ENCODE measurements at regions not wholly inside any gene's neighbourhood (a gene's known extent, or its start where the extent isn't known, plus 50 kb on each side); places are given as distances from the start of the nearest gene placed in this dataset.

- H3K4ac ChIP-seq (ENCODE audit: low read depth, low read length): no peak overlapping the region
- WGBS, 2 experiments (ENCODE audit: extremely low coverage in 2 of 2, insufficient read length in 1 of 2): no CpG with 5 or more reads among the region's 1 CpG
- in situ Hi-C loops (cut with MboI; ENCODE audit: low sequenced_read_pairs): no loop called here
- no peak overlapping the region for H2AK9ac ChIP-seq (replicated peaks; ENCODE audit: low read depth, low read length, poor library complexity)
- H4K5ac ChIP-seq (ENCODE audit: low read depth, low read length): no peak overlapping the region
- H2AFZ ChIP-seq (replicated peaks; ENCODE audit: low read length, poor library complexity): no peak overlapping the region
- H3K27me3 ChIP-seq (ENCODE audit: control insufficient read depth, insufficient read depth, low read length): no peaks in the 10 kb centered on the region
- no peaks in the 10 kb centered on the region for H3K79me1 ChIP-seq (ENCODE audit: low read depth in 1 of 2, low read length in 2 of 2)
- H2AK5ac ChIP-seq (ENCODE audit: low read depth, low read length): no peak overlapping the region
- intact Hi-C loops (cut with micrococcal nuclease): no loop called here
- H4K91ac ChIP-seq (ENCODE audit: insufficient read depth, low read depth, low read length): no peak overlapping the region
- no peak overlapping the region for H3K9ac ChIP-seq (ENCODE audit: low read depth, low read length)
- no peak overlapping the region for H2BK15ac ChIP-seq (ENCODE audit: low read depth, low read length)
- DNase-seq: no peak
- no peak for ATAC-seq (ENCODE audit: low read depth)
- dilution Hi-C loops (cut with HindIII; ENCODE audit: low sequenced_read_pairs, unreplicated experiment): no loop called here
- H3K27ac ChIP-seq (ENCODE audit: insufficient read depth, low read length): no peak overlapping the region
- no peak overlapping the region for H3K56ac ChIP-seq (ENCODE audit: extremely low read depth, insufficient read depth, low read length)
- no peak overlapping the region for H2BK20ac ChIP-seq (ENCODE audit: low read depth, low read length)
- no peak overlapping the region for H2BK5ac ChIP-seq (ENCODE audit: low read depth, low read length, poor library complexity, severe bottlenecking)
- H3K9me1 ChIP-seq (ENCODE audit: insufficient read depth, low read length): no peaks in the 10 kb centered on the region
- H3K18ac ChIP-seq (ENCODE audit: low read depth, low read length): no peak overlapping the region
- ChIA-PET POLR2A (ENCODE audit: unreplicated experiment) (no interaction called here), CTCF (no interaction called here)
- no peak overlapping the region for H3K4me3 ChIP-seq (ENCODE audit: insufficient read depth, low read depth, low read length)
- H3K23ac ChIP-seq (ENCODE audit: low read depth, low read length): no peak overlapping the region
- BruUV-seq (replicated peaks): no TSS peak
- H3K36me3 ChIP-seq (ENCODE audit: control insufficient read depth, insufficient read depth, low read length): no peaks in the 10 kb centered on the region
- no peak overlapping the region for H4K8ac ChIP-seq (ENCODE audit: low read depth in 2 of 2, low read length in 2 of 2)
- no peak overlapping the region for H3K4me2 ChIP-seq (ENCODE audit: low read depth, low read length)
- H2BK120ac ChIP-seq (ENCODE audit: low read depth, low read length): no peak overlapping the region
- no peaks in the 10 kb centered on the region for H3K4me1 ChIP-seq (ENCODE audit: control insufficient read depth, insufficient read depth, low read length)
- no peak overlapping the region for H3K14ac ChIP-seq (replicated peaks; ENCODE audit: low read depth, low read length)
- H4K20me1 ChIP-seq (ENCODE audit: insufficient read depth, low read length): no peaks in the 10 kb centered on the region
- H3K9me3 ChIP-seq (ENCODE audit: control insufficient read depth, insufficient read depth, low read length): no peaks in the 10 kb centered on the region
- TF ChIP-seq POLR2A (IDR thresholded peaks at IDR 0.05; ENCODE audit: low read depth, low read length) (no peak), SMC3 (IDR thresholded peaks at IDR 0.05; ENCODE audit: low read depth, low read length) (no peak), MXI1 (IDR thresholded peaks at IDR 0.05; ENCODE audit: borderline replicate concordance, low read depth, low read length) (no peak), MAZ (IDR thresholded peaks at IDR 0.05; ENCODE audit: borderline replicate concordance, low read depth, low read length) (no peak), NFE2L2 (IDR thresholded peaks at IDR 0.05; ENCODE audit: low read depth, low read length) (no peak), RCOR1 (IDR thresholded peaks at IDR 0.05; ENCODE audit: insufficient replicate concordance, low read length) (no peak), MAFK (IDR thresholded peaks at IDR 0.05; ENCODE audit: low read depth, low read length) (no peak), BHLHE40 (IDR thresholded peaks at IDR 0.05; ENCODE audit: low read depth, low read length) (no peak), RAD21 (IDR thresholded peaks at IDR 0.05; ENCODE audit: low read length) (no peak), RFX5 (IDR thresholded peaks at IDR 0.05; ENCODE audit: low read depth, low read length) (no peak), CEBPB (IDR thresholded peaks at IDR 0.05; ENCODE audit: low read depth, low read length) (no peak), FOS (IDR thresholded peaks at IDR 0.05; ENCODE audit: low read depth, low read length) (no peak), CHD1 (IDR thresholded peaks at IDR 0.05; ENCODE audit: low read depth, low read length) (no peak), ELK1 (IDR thresholded peaks at IDR 0.05; ENCODE audit: borderline replicate concordance, low read depth, low read length) (no peak), CTCF (conservative IDR thresholded peaks at IDR 0.05; ENCODE audit: low read depth, low read length) (no peak), USF2 (IDR thresholded peaks at IDR 0.05; ENCODE audit: low read depth, low read length) (no peak)
These were observed 58.8 kb upstream of the NOL4 start for GRCh38 chr18:34283506-34283905.
